Endometrium (tissue), 2 donors: ENCODE measurements at regions not wholly inside any gene's neighbourhood (a gene's known extent, or its start where the extent isn't known, plus 50 kb on each side); places are given as distances from the start of the nearest gene placed in this dataset.

Experiments
- FAIRE-seq: peaks from 2 replicates; lab custom pipeline; 2012; peaks lifted over from hg19 to GRCh38; lab: Jason Lieb, UNC
- donor health status: control.
- donor health status: control.

DNA sequence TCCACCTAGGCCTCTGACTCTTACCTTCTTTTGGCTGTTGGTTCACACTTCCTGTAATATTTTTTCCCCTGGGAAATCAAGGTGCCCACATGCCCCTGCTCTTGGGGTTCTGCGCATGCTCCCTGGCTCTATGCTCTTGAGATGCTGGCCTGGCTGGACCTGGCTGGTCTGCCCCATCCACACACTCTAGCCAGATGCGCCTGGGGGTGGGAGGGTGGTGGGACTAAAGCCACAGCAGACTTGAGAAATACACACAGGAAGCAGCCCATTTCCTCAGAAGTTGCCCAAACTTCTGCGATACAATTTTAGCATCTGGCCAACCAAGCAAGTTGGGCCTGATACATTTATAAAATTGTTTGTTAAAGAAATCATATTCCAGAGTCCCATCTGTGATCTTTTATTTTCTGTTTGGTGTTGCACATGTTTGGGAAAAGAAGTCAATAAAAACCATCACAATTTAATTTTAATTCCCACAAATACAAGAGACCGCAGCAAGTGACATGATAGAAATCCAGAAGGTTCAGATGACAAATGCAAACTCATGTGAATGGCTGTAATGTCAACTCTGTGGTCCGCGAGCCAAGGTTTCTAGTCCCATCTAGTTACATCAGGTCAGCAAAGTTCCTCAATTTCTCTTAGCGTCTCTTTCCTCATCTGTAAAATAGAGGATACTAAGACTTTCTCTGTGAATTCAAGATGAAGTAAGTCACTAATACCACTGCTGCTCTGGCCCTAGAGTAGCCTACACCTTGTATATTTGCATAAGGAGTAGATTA, 55.9 kb upstream of the MEF2A start:
- no peak for FAIRE-seq

DNA sequence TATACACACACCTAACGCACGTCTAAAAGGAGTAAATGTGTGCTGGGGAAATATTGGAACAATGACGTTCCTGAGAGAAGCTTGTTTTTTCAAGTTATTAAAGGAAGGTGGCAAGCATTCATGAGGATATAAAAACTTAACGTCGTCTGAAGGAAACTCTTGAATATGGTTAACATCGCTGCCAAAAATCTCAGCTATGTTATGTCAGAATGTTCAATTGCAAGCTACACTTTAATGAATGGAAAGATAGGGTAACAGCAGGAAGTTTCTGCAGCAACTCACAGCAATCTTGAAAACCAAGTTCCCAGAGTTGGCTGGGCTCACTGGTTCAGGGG, 54.3 kb upstream of the MEF2A start:
- FAIRE-seq, result no peak

DNA sequence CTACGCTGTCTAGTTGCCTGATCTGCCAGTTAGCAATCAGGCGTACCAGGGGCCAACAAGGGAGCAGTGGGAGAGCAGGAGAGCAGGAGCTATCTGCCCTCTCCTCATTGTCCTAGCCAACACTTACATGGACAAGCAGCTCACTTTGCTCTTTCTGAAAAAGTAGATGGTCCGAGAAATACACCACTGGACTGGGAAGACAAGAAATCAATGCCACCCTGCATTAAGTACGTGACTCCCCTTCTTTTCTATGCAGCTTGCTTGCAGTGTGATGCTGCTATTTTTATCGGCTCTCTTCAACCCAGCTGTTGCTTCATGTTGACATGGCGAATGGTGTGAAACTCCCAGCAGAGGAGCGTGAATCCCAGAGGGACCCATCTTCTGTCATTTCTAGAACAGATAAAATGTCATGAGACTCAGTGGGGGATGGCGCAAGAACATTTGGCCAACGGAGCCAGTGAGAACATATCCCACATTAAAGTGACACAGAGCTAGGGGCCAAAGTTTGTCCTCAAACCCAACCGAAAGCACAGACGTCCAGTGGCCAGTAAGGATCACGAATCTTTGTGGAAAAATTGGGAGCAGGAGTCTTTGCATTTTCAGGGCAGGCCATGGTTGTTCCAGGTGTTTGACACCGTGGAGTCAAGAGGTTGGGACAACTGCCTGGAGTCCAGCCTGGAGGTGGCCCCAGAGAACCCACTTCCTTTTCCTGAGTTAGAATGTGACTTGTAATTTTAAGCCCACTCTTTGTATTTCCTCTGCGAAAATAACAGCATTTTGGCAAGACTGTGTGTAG, 53.7 kb upstream of the MEF2A start:
- no peak for FAIRE-seq

DNA sequence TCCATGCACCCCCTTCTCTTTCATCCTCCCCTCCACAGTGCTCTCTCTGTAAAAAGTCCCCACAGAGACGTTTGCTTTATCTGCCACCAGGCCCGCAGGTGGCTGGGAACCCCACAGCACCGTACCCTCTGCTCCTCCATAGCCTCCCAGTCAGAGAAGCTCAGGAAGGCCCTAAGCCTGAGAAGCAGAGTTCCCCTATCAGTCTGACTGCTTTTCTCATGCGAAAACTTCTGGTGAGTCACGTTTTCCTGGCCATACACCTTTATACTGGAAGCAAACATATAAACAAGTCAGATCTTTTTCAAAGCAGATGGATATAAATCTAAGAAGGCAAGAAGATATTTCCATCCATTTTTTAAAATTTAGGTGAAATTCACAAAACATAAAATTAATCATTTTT, 51.5 kb upstream of the MEF2A start:
- FAIRE-seq, result no peak
